ELF-1 (cell line): ENCODE measurements at regions not wholly inside any gene's neighbourhood (a gene's known extent, or its start where the extent isn't known, plus 50 kb on each side); places are given as distances from the start of the nearest gene placed in this dataset.
"Not testable (repeated sequence)": the region's sequence is repeated elsewhere in the genome, so short reads cannot be mapped to it uniquely, and the experiment has no call there.

Experiments used
- DNase-seq: peaks from one replicate; pipeline ENCODE4 v3.0.0-alpha.2; 2016; ENCODE audit warnings: low read depth, low spot score

- DNase-seq: no peak
These were observed 1630.9 kb upstream of the SEL1L start for GRCh38 chr14:83164591-83164990.

- DNase-seq: no peak
These were observed 1636.5 kb upstream of the SEL1L start for GRCh38 chr14:83170165-83170564.

GRCh38 chr14:83171761-83172160 is 1638.1 kb upstream of the SEL1L start:
- DNase-seq: no peak

- DNase-seq: no peak
These were observed 1638.7 kb upstream of the SEL1L start for GRCh38 chr14:83172363-83172762.

GRCh38 chr14:83173687-83174086 is 1640.0 kb upstream of the SEL1L start:
- DNase-seq: no peak

- no peak for DNase-seq
These were observed 1650.9 kb upstream of the SEL1L start for GRCh38 chr14:83184531-83184930.

GRCh38 chr14:83188311-83188710 is 1654.7 kb upstream of the SEL1L start:
- DNase-seq: not testable (repeated sequence)

- DNase-seq: no peak
These were observed 1662.6 kb upstream of the SEL1L start for GRCh38 chr14:83196236-83196635.

GRCh38 chr14:83197271-83197670 is 1663.6 kb upstream of the SEL1L start:
- no peak for DNase-seq

- DNase-seq: no peak
These were observed 1673.9 kb upstream of the SEL1L start for GRCh38 chr14:83207550-83207949.

- DNase-seq: no peak
These were observed 1674.7 kb upstream of the SEL1L start for GRCh38 chr14:83208341-83208740.

- DNase-seq: no peak
These were observed 1683.8 kb upstream of the SEL1L start for GRCh38 chr14:83217492-83217891.

- no peak for DNase-seq
These were observed 1714.4 kb upstream of the SEL1L start for GRCh38 chr14:83247924-83248639.

GRCh38 chr14:83251402-83251801 is 1717.7 kb upstream of the SEL1L start:
- no peak for DNase-seq

- DNase-seq: no peak
These were observed 1720.2 kb upstream of the SEL1L start for GRCh38 chr14:83253870-83254269.

- no peak for DNase-seq
These were observed 1721.5 kb upstream of the SEL1L start for GRCh38 chr14:83255015-83255726.

GRCh38 chr14:83255727-83256090 is 1722.1 kb upstream of the SEL1L start:
- DNase-seq: no peak

- no peak for DNase-seq
These were observed 1724.1 kb upstream of the SEL1L start for GRCh38 chr14:83257466-83258439.

- no peak for DNase-seq
These were observed 1727.1 kb upstream of the SEL1L start for GRCh38 chr14:83260751-83261150.

- DNase-seq: no peak
These were observed 1735.9 kb upstream of the SEL1L start for GRCh38 chr14:83269583-83269982.

GRCh38 chr14:83271663-83272062 is 1738.0 kb upstream of the SEL1L start:
- no peak for DNase-seq

- DNase-seq: no peak
These were observed 1747.1 kb upstream of the SEL1L start for GRCh38 chr14:83280719-83281118.
